ENCODE measurements at regions not wholly inside any gene's neighbourhood (a gene's known extent, or its start where the extent isn't known, plus 50 kb on each side); places are given as distances from the start of the nearest gene placed in this dataset.
"Not testable (repeated sequence)": the region's sequence is repeated elsewhere in the genome, so short reads cannot be mapped to it uniquely, and the experiment has no call there.

DNA sequence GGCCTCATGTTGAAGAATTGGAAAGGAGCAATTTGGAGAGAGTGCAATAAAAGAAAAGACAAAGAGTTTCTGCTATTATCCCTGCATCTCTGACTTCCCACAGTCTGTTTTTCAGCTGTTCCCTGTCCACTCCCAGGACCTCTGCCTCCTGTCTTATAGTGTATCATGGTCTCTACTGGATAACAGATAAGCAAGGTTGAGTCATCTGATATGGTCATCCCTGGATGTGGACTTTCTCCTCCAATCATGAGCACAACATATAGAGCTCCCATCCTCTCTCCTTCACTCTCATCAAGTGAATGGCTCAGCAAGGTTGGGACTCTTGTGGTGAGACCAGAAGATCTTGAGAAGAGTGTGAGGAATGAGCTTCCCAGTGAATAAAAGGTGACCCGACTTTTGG is 123.1 kb downstream of the PLCE1 start:
- POLR2A ChIA-PET = no interaction called here
- DNase-seq = no peak
- no peaks in the 10 kb centered on the region for H3K27me3 Mint-ChIP-seq
- H3K27ac Mint-ChIP-seq = no peak overlapping the region
- H3K36me3 Mint-ChIP-seq (ENCODE audit: low read depth) = no peaks in the 10 kb centered on the region
- no peaks in the 10 kb centered on the region for H3K4me1 Mint-ChIP-seq
- peaks cover 2% of the 10 kb centered on the region for H3K9me3 Mint-ChIP-seq
- H3K4me3 Mint-ChIP-seq = no peak overlapping the region
- CTCF ChIA-PET = no interaction called here

DNA sequence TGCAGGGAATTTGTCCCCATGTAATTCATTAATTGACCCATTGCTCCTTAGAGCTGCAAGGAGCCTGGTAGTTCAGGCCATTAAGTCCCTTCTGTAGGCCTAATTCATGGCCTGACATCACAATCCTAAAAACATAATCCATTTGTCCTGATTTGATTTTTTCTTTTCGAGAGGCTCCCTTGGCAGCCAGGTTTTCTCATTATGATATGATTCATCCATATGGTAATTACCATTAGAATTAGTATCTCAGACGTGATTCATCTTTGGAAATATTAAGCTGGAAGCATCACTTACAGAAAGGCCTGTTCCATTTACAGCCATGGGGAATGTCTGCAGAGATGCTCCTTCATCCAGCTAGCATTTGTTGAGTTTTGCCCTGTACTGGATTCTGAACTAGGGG is 128.5 kb downstream of the PLCE1 start:
- ChIA-PET CTCF (no interaction called here), POLR2A (no interaction called here)
- Mint-ChIP-seq H3K4me1 (no peaks in the 10 kb centered on the region), H3K9me3 (peaks cover 2% of the 10 kb centered on the region), H3K36me3 (ENCODE audit: low read depth) (no peaks in the 10 kb centered on the region), H3K4me3 (no peak overlapping the region), H3K27ac (no peak overlapping the region), H3K27me3 (peaks cover 2% of the 10 kb centered on the region)
- DNase-seq = no peak

DNA sequence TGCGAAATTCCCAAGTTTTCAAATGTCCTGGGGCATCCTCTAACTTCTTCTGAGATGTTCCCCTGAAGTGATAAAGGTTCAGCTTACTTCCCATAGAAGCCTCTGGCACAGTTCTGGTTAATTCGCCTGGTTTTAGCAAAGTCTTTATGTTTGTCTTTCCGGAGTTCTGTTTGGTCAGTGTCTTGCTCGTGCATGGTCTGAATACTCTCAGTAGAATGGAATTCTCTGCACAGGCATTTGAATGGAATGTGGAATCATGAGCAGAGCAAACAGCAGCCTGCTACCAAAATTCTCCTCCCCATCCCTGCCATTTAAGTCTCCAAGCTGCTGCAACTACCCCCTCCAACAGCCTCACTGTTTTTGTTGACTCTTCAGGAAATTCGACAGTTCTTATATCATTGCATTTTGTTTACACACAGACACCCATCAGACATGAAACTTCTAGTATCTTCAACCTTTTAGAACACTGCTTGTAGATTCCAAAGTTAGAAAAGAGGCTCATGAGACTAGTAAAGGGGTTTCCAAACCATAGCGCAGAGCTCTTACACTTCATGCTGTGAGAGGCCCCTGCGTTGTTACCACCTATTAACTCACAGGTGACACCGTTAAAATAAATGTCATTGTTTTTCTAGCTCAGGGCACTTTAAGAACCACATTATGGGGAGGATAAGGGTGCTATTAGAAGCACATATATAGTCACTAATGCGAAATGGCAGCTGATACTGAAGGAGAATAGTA is 129.7 kb downstream of the PLCE1 start:
- peaks cover 2% of the 10 kb centered on the region for H3K9me3 Mint-ChIP-seq
- H3K4me1 Mint-ChIP-seq = no peaks in the 10 kb centered on the region
- no peak for DNase-seq
- ChIA-PET POLR2A (no interaction called here), CTCF (no interaction called here)
- H3K27me3 Mint-ChIP-seq = peaks cover 2% of the 10 kb centered on the region
- no peak overlapping the region for H3K27ac Mint-ChIP-seq
- no peaks in the 10 kb centered on the region for H3K36me3 Mint-ChIP-seq (ENCODE audit: low read depth)
- no peak overlapping the region for H3K4me3 Mint-ChIP-seq

GRCh38 chr10:94124147-94124546 is 130.4 kb downstream of the PLCE1 start:
- H3K4me1 Mint-ChIP-seq; H3K9me3 Mint-ChIP-seq; H3K36me3 Mint-ChIP-seq (ENCODE audit: low read depth); CTCF ChIA-PET; H3K27me3 Mint-ChIP-seq; H3K27ac Mint-ChIP-seq; POLR2A ChIA-PET; H3K4me3 Mint-ChIP-seq; DNase-seq: not testable (repeated sequence)

- H3K27ac Mint-ChIP-seq; POLR2A ChIA-PET; H3K4me3 Mint-ChIP-seq; H3K27me3 Mint-ChIP-seq; H3K4me1 Mint-ChIP-seq; DNase-seq; H3K36me3 Mint-ChIP-seq (ENCODE audit: low read depth); H3K9me3 Mint-ChIP-seq: not testable (repeated sequence)
- CTCF ChIA-PET = interaction anchor here (0.8 kb wide), 1 partner anchor 10 kb away, joined by 3 read pairs; no protein-coding TSS in a partner anchor
Observed at GRCh38 chr10:94125268-94125667, 131.5 kb downstream of the PLCE1 start.

DNA sequence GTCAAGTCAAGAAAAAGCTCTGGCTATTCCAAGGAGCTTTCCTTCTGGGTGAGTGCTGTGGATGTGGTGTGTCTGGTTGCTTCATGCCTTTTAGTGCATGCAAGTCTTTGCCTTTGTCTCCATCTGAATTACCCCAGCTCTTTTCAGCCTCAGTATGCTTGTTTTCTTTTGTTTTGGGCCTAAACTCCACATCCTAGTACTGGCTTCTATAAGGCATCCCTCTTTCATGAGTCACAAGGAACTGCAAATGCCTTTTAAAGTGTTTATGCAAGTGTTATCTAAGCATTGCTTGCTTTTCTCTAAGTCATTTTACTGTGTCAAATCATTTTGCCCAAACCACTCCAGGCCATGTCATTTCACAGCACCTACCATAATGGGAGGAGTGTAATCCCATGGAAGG is 132.1 kb downstream of the PLCE1 start:
- no peak for DNase-seq
- Mint-ChIP-seq H3K4me1 (no peaks in the 10 kb centered on the region), H3K4me3 (no peak overlapping the region), H3K36me3 (ENCODE audit: low read depth) (no peaks in the 10 kb centered on the region), H3K27me3 (peaks cover 2% of the 10 kb centered on the region), H3K27ac (no peak overlapping the region), H3K9me3 (no peaks in the 10 kb centered on the region)
- POLR2A ChIA-PET = no interaction called here
- CTCF ChIA-PET = no interaction called here

- no peak overlapping the region for H3K4me3 Mint-ChIP-seq
- H3K4me1 Mint-ChIP-seq = no peaks in the 10 kb centered on the region
- peaks cover 2% of the 10 kb centered on the region for H3K27me3 Mint-ChIP-seq
- DNase-seq = no peak
- no peaks in the 10 kb centered on the region for H3K36me3 Mint-ChIP-seq (ENCODE audit: low read depth)
- ChIA-PET POLR2A (no interaction called here), CTCF (no interaction called here)
- H3K9me3 Mint-ChIP-seq = no peaks in the 10 kb centered on the region
- H3K27ac Mint-ChIP-seq = no peak overlapping the region
Observed at GRCh38 chr10:94129393-94130130, 135.8 kb downstream of the PLCE1 start.

DNA sequence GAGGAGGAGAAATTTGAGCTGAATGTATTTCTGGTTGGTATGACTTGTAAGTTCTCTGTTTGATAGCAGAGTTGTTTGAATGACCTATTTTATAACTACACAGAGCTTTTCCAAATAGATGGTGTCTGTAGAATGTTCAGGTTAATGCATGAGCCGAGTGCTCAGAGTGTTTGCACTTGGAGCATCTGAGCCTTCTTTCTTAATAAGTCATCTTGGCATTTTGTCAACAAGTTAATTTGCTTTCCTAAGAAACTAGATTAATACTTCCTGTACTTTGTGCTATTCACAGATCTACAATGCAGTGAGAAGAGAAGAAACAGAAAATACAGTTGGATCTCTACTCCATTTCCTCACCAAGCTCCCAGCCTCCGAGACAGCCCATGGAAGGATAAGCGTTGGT is 138.2 kb downstream of the PLCE1 start:
- DNase-seq = no peak
- H3K9me3 Mint-ChIP-seq = peaks cover 2% of the 10 kb centered on the region
- POLR2A ChIA-PET = no interaction called here
- H3K4me3 Mint-ChIP-seq = no peak overlapping the region
- no peaks in the 10 kb centered on the region for H3K36me3 Mint-ChIP-seq (ENCODE audit: low read depth)
- no peaks in the 10 kb centered on the region for H3K4me1 Mint-ChIP-seq
- CTCF ChIA-PET = no interaction called here
- peaks cover 2% of the 10 kb centered on the region for H3K27me3 Mint-ChIP-seq
- H3K27ac Mint-ChIP-seq = no peak overlapping the region

GRCh38 chr10:94133239-94133638 is 139.5 kb downstream of the PLCE1 start:
- H3K9me3 Mint-ChIP-seq = peaks cover 2% of the 10 kb centered on the region
- ChIA-PET POLR2A (no interaction called here), CTCF (no interaction called here)
- H3K4me1 Mint-ChIP-seq = no peaks in the 10 kb centered on the region
- H3K27ac Mint-ChIP-seq = no peak overlapping the region
- H3K36me3 Mint-ChIP-seq (ENCODE audit: low read depth) = no peaks in the 10 kb centered on the region
- no peak overlapping the region for H3K4me3 Mint-ChIP-seq
- DNase-seq = no peak
- peaks cover 2% of the 10 kb centered on the region for H3K27me3 Mint-ChIP-seq

DNA sequence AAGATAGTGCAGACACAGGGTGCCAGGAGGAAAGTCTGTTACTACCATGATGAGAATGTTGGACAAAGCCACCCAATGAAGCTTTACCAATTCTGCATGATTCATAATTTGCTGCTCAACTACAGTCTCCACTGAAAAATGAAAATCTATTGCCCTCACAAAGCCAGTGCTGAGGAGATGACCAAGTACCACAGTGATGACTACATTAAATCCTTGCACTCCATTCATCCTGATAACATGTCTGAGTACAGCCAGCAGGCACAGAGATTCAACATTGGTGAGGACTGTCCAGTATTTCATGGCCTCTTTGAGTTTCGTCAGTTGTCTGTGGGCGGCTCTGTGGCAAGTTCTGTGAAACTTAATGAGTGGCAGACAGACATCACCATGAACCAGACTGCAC is 144.0 kb downstream of the PLCE1 start:
- DNase-seq = no peak
- ChIA-PET CTCF (no interaction called here), POLR2A (no interaction called here)
- Mint-ChIP-seq H3K36me3 (ENCODE audit: low read depth) (no peaks in the 10 kb centered on the region), H3K27me3 (peaks cover 2% of the 10 kb centered on the region), H3K4me1 (no peaks in the 10 kb centered on the region), H3K4me3 (no peak overlapping the region), H3K27ac (no peak overlapping the region), H3K9me3 (peaks cover 2% of the 10 kb centered on the region)

- Mint-ChIP-seq H3K4me3 (no peak overlapping the region), H3K36me3 (ENCODE audit: low read depth) (no peaks in the 10 kb centered on the region), H3K4me1 (no peaks in the 10 kb centered on the region), H3K27me3 (peaks cover 2% of the 10 kb centered on the region), H3K9me3 (peaks cover 2% of the 10 kb centered on the region), H3K27ac (no peak overlapping the region)
- ChIA-PET CTCF (no interaction called here), POLR2A (no interaction called here)
- DNase-seq = no peak
Observed at GRCh38 chr10:94138391-94138790, 144.7 kb downstream of the PLCE1 start.

- no peak for DNase-seq
- Mint-ChIP-seq H3K9me3 (no peaks in the 10 kb centered on the region), H3K27ac (no peak overlapping the region), H3K36me3 (ENCODE audit: low read depth) (no peaks in the 10 kb centered on the region), H3K27me3 (no peaks in the 10 kb centered on the region), H3K4me3 (no peak overlapping the region), H3K4me1 (no peaks in the 10 kb centered on the region)
- POLR2A ChIA-PET = no interaction called here
- CTCF ChIA-PET = no interaction called here
Observed at GRCh38 chr10:94143261-94143660, 149.5 kb downstream of the PLCE1 start.

- H3K4me3 Mint-ChIP-seq = no peak overlapping the region
- H3K36me3 Mint-ChIP-seq (ENCODE audit: low read depth) = no peaks in the 10 kb centered on the region
- H3K27me3 Mint-ChIP-seq = no peaks in the 10 kb centered on the region
- no peak overlapping the region for H3K27ac Mint-ChIP-seq
- no peaks in the 10 kb centered on the region for H3K4me1 Mint-ChIP-seq
- DNase-seq = no peak
- ChIA-PET POLR2A (no interaction called here), CTCF (no interaction called here)
- no peaks in the 10 kb centered on the region for H3K9me3 Mint-ChIP-seq
Observed at GRCh38 chr10:94146313-94146712, 152.6 kb downstream of the PLCE1 start.

DNA sequence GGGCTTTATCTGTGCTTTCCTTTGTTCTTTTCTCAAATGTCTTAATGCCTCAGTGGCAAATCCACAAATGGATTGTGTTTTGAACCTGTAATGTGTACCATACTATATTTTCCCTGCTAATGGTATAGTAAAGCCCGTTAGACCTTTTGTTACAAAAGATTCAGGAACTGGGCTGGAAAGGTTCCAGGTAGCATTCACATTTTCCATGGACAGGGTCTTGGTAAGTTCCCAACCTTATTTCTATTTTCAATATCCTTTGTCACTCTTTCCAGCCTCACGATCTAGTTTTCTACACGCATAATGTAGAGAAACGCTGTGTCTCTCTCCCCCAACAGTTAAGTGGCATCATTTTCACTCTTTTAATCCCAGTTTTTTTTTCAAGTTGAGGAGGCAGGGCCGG is 153.0 kb downstream of the PLCE1 start:
- CTCF ChIA-PET = no interaction called here
- H3K4me1 Mint-ChIP-seq = no peaks in the 10 kb centered on the region
- no peak for DNase-seq
- H3K27ac Mint-ChIP-seq = no peak overlapping the region
- no peaks in the 10 kb centered on the region for H3K9me3 Mint-ChIP-seq
- H3K27me3 Mint-ChIP-seq = no peaks in the 10 kb centered on the region
- no peak overlapping the region for H3K4me3 Mint-ChIP-seq
- POLR2A ChIA-PET = no interaction called here
- H3K36me3 Mint-ChIP-seq (ENCODE audit: low read depth) = no peaks in the 10 kb centered on the region

Measured in activated CD4-positive, alpha-beta T cell treated with anti-CD3 and anti-CD28 coated beads, Interleukin-2, amount 10 ng/mL, durations not matched to agents 7 days and 5 days (primary cell).